HL-60 (cell line): ENCODE measurements at regions not wholly inside any gene's neighbourhood (a gene's known extent, or its start where the extent isn't known, plus 50 kb on each side); places are given as distances from the start of the nearest gene placed in this dataset.

Experiments
- DNase-seq, 2 experiments: peaks; one replicate each; pipeline ENCODE4 v3.0.0-alpha.2; 2010 to 2020; ENCODE audit warnings: low read depth in 1 of 2, low spot score in 1 of 2
- H3K27ac ChIP-seq: fragments of 250-450 bp; sonication (Bioruptor Pico); replicated peaks from 2 replicates; pipeline ENCODE4 v1.5.1; 2020; ENCODE audit warnings: mild to moderate bottlenecking, moderate library complexity
- H3K27me3 ChIP-seq: fragments of 250-450 bp; sonication (Bioruptor Pico); 2 replicates; pipeline ENCODE4 v1.5.1; 2021; ENCODE audit warnings: mild to moderate bottlenecking, moderate library complexity; ENCODE audit not compliant: insufficient read depth, poor library complexity, severe bottlenecking
- H3K4me3 ChIP-seq: replicated peaks from 2 replicates; pipeline ENCODE4 v1.5.1; 2011; ENCODE audit warnings: mild to moderate bottlenecking, control low read depth, low read length; ENCODE audit not compliant: insufficient read depth
- GABPA ChIP-seq: IDR thresholded peaks from 2 replicates; pipeline ENCODE4 v1.6.1; 2012; ENCODE audit warnings: low read depth
- POLR2AphosphoS5 ChIP-seq: IDR thresholded peaks from 2 replicates; pipeline ENCODE4 v1.6.1; 2012; ENCODE audit warnings: low read depth
- SPI1 ChIP-seq: IDR thresholded peaks from 2 replicates; pipeline ENCODE4 v1.6.1; 2012; ENCODE audit warnings: low read depth, mild to moderate bottlenecking, borderline replicate concordance
- TF ChIP-seq, protein P1 (sequence below): IDR thresholded peaks from one replicate; pipeline ENCODE4 v1.5.1; 2011; ENCODE audit warnings: low read length, control low read depth, inconsistent platforms; ENCODE audit not compliant: insufficient read depth
- TF ChIP-seq, protein P2 (sequence below): IDR thresholded peaks from 2 replicates; pipeline ENCODE4 v1.6.1; 2012; ENCODE audit warnings: low read depth; ENCODE audit not compliant: insufficient replicate concordance

DNA sequence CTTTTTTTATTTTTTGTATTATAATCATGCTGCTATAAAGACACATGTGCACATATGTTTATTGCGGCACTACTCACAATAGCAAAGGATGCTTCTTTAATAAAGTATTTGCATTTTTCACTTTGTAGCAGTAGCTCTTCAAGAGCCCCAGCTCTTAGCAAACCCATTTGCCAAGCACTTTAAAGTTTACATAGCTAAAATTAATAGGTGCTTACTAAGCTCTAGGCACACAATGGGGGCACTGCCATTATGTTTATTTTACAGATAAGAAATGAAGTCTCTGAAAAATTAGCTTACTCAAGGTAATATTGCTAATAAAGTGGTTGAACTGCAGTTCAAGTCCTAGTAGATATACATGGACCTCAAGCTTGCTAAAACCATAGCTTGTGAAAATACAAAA, 230.3 kb upstream of the ARHGAP24 start:
- TF ChIP-seq GABPA (no peak), SPI1 (no peak), POLR2AphosphoS5 (no peak)
- TF ChIP-seq, protein P1, sequence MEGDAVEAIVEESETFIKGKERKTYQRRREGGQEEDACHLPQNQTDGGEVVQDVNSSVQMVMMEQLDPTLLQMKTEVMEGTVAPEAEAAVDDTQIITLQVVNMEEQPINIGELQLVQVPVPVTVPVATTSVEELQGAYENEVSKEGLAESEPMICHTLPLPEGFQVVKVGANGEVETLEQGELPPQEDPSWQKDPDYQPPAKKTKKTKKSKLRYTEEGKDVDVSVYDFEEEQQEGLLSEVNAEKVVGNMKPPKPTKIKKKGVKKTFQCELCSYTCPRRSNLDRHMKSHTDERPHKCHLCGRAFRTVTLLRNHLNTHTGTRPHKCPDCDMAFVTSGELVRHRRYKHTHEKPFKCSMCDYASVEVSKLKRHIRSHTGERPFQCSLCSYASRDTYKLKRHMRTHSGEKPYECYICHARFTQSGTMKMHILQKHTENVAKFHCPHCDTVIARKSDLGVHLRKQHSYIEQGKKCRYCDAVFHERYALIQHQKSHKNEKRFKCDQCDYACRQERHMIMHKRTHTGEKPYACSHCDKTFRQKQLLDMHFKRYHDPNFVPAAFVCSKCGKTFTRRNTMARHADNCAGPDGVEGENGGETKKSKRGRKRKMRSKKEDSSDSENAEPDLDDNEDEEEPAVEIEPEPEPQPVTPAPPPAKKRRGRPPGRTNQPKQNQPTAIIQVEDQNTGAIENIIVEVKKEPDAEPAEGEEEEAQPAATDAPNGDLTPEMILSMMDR, result no peak
- TF ChIP-seq, protein P2, sequence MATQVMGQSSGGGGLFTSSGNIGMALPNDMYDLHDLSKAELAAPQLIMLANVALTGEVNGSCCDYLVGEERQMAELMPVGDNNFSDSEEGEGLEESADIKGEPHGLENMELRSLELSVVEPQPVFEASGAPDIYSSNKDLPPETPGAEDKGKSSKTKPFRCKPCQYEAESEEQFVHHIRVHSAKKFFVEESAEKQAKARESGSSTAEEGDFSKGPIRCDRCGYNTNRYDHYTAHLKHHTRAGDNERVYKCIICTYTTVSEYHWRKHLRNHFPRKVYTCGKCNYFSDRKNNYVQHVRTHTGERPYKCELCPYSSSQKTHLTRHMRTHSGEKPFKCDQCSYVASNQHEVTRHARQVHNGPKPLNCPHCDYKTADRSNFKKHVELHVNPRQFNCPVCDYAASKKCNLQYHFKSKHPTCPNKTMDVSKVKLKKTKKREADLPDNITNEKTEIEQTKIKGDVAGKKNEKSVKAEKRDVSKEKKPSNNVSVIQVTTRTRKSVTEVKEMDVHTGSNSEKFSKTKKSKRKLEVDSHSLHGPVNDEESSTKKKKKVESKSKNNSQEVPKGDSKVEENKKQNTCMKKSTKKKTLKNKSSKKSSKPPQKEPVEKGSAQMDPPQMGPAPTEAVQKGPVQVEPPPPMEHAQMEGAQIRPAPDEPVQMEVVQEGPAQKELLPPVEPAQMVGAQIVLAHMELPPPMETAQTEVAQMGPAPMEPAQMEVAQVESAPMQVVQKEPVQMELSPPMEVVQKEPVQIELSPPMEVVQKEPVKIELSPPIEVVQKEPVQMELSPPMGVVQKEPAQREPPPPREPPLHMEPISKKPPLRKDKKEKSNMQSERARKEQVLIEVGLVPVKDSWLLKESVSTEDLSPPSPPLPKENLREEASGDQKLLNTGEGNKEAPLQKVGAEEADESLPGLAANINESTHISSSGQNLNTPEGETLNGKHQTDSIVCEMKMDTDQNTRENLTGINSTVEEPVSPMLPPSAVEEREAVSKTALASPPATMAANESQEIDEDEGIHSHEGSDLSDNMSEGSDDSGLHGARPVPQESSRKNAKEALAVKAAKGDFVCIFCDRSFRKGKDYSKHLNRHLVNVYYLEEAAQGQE, result no peak
- no peak for DNase-seq
- no peak overlapping the region for H3K27ac ChIP-seq
- no peaks in the 10 kb centered on the region for H3K27me3 ChIP-seq
- H3K4me3 ChIP-seq, result no peak overlapping the region

DNA sequence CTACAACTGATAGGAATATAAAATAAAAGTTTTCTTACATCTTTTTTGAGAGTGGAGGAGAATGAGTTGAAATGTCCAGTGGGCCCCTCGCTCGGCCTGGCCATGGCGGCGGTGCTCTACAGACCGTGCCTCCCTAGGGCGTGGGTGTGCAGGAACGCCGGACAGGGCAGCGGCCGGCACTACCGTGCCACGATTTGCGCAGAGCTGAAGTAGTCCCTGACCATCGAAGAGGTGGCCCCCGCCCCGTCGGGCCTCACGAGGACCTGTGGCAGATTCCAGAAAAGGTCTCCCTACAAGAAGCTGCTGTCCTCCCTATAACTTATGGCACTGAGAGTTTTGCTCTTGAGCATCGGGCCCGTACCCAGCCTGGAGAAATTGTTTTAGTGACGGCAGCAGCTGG, 228.9 kb upstream of the ARHGAP24 start:
- DNase-seq, result no peak
- no peak overlapping the region for H3K4me3 ChIP-seq
- H3K27ac ChIP-seq, result no peak overlapping the region
- H3K27me3 ChIP-seq, result no peaks in the 10 kb centered on the region
- no peak for TF ChIP-seq POLR2AphosphoS5
- TF ChIP-seq GABPA, result no peak
- TF ChIP-seq, protein P2, result no peak
- TF ChIP-seq, protein P1, result no peak
- TF ChIP-seq SPI1, result no peak

DNA sequence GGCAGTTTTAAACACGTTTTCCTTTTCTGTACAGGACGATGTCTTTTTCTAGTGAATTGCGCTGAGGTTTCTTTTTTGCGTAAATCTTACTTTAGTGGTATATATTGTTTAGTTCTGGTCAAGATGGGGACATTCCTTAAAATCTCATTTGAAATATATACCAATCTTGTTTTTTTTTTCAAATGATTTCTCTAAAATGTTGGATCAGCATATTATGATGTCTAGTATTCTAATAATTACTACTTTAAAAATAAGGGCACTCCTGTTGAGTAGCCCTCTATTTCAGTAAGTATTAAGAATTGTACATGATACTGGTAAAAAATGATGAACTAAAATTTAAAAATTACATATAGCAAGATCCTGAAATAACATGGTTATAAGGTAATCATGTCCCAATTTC, 224.1 kb upstream of the ARHGAP24 start:
- no peak overlapping the region for H3K27ac ChIP-seq
- TF ChIP-seq, protein P1, result no peak
- TF ChIP-seq SPI1 (no peak), GABPA (no peak)
- no peaks in the 10 kb centered on the region for H3K27me3 ChIP-seq
- no peak for DNase-seq
- H3K4me3 ChIP-seq, result no peak overlapping the region

DNA sequence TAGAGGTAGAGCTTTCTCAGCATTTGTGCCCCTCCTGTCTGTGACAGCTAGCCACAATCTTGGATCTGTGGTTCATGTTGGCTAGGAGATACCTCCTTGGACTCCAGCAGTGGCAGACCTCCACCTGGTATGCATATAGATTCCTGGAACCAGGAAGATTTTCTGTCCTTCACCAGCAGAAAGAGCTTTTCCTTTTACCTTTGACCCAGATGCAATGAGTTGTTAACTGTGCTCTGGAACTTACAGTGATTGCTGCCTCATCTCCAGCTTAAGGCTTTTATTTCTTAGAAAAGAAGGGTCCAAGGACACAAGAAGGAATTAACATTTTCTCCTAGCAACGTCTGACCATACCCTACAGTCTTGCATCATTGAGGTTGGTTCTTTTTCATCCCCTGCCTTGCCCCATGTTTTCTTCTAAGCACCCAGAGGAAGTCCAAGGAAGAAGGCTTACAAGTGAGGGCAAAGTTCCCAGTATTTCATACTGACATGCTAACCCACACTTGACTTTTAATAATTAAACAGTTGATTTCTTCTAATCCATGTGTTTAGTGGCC, 217.1 kb upstream of the ARHGAP24 start:
- Histone ChIP-seq H3K27me3 (no peaks in the 10 kb centered on the region), H3K27ac (no peak overlapping the region), H3K4me3 (no peak overlapping the region)
- TF ChIP-seq SPI1 (no peak), GABPA (no peak), POLR2AphosphoS5 (no peak)
- TF ChIP-seq, protein P1, result no peak
- TF ChIP-seq, protein P2, result no peak
- DNase-seq, result no peak
